Parathyroid adenoma (tissue), 2 donors: ENCODE measurements at regions not wholly inside any gene's neighbourhood (a gene's known extent, or its start where the extent isn't known, plus 50 kb on each side); places are given as distances from the start of the nearest gene placed in this dataset.

ENCODE experiments used
- H2AFZ ChIP-seq: fragments of 300-600 bp; sonication (generic); one replicate; pipeline ENCODE4 v1.7.0; 2017; ENCODE audit warnings: antibody characterized with exemption, mild to moderate bottlenecking
- H3K27ac ChIP-seq: fragments of 300-600 bp; sonication (generic); one replicate; pipeline ENCODE4 v1.7.0; 2017
- H3K27me3 ChIP-seq: fragments of 300-600 bp; sonication (generic); one replicate; pipeline ENCODE4 v1.7.0; 2017; ENCODE audit warnings: low read length; ENCODE audit not compliant: control insufficient read depth, insufficient read depth
- H3K36me3 ChIP-seq: fragments of 300-600 bp; sonication (generic); one replicate; pipeline ENCODE4 v1.7.0; 2017; ENCODE audit warnings: low read length; ENCODE audit not compliant: control insufficient read depth, insufficient read depth
- H3K4me1 ChIP-seq: fragments of 300-600 bp; sonication (generic); one replicate; pipeline ENCODE4 v1.7.0; 2017; ENCODE audit warnings: control low read depth
- H3K4me2 ChIP-seq: fragments of 300-600 bp; sonication (generic); one replicate; pipeline ENCODE4 v1.7.0; 2017; ENCODE audit warnings: low read length
- H3K4me3 ChIP-seq: fragments of 300-600 bp; sonication (generic); one replicate; pipeline ENCODE4 v1.7.0; 2017; ENCODE audit warnings: low read depth, low read length
- H3K79me2 ChIP-seq: fragments of 300-600 bp; sonication (generic); one replicate; pipeline ENCODE4 v1.7.0; 2017; ENCODE audit warnings: control low read depth
- H3K9ac ChIP-seq: fragments of 300-600 bp; sonication (generic); one replicate; pipeline ENCODE4 v1.7.0; 2017; ENCODE audit warnings: mild to moderate bottlenecking
- H3K9me3 ChIP-seq: fragments of 300-600 bp; sonication (generic); one replicate; pipeline ENCODE4 v1.7.0; 2017; ENCODE audit warnings: low read length; ENCODE audit not compliant: control insufficient read depth
- CTCF ChIP-seq: fragments of 300-600 bp; sonication (generic); IDR thresholded peaks from one replicate; pipeline ENCODE4 v1.7.0; 2017; ENCODE audit warnings: antibody characterized with exemption, mild to moderate bottlenecking
- donor health status: primary hyperparathyroidism.

GRCh38 chr18:25449046-25449445 lies 97.1 kb upstream of the ZNF521 start:
- TF ChIP-seq CTCF, result no peak
- Histone ChIP-seq H3K79me2 (no peaks in the 10 kb centered on the region), H3K27ac (no peak overlapping the region), H3K27me3 (no peaks in the 10 kb centered on the region), H3K9ac (no peak overlapping the region), H3K36me3 (no peaks in the 10 kb centered on the region), H3K4me3 (no peak overlapping the region), H3K9me3 (no peaks in the 10 kb centered on the region), H2AFZ (no peak overlapping the region), H3K4me2 (no peak overlapping the region), H3K4me1 (no peaks in the 10 kb centered on the region)

GRCh38 chr18:25446972-25447371 lies 95.0 kb upstream of the ZNF521 start:
- H3K36me3 ChIP-seq, result no peaks in the 10 kb centered on the region
- no peak overlapping the region for H3K9ac ChIP-seq
- no peaks in the 10 kb centered on the region for H3K9me3 ChIP-seq
- no peak overlapping the region for H2AFZ ChIP-seq
- TF ChIP-seq CTCF, result no peak
- H3K4me3 ChIP-seq, result no peak overlapping the region
- no peaks in the 10 kb centered on the region for H3K27me3 ChIP-seq
- H3K79me2 ChIP-seq, result no peaks in the 10 kb centered on the region
- no peak overlapping the region for H3K4me2 ChIP-seq
- H3K4me1 ChIP-seq, result no peaks in the 10 kb centered on the region
- no peak overlapping the region for H3K27ac ChIP-seq

GRCh38 chr18:25445430-25445829 lies 93.5 kb upstream of the ZNF521 start:
- TF ChIP-seq CTCF, result no peak
- Histone ChIP-seq H3K4me3 (no peak overlapping the region), H3K9ac (no peak overlapping the region), H3K27me3 (no peaks in the 10 kb centered on the region), H2AFZ (no peak overlapping the region), H3K4me2 (no peak overlapping the region), H3K4me1 (no peaks in the 10 kb centered on the region), H3K36me3 (no peaks in the 10 kb centered on the region), H3K9me3 (no peaks in the 10 kb centered on the region), H3K27ac (no peak overlapping the region), H3K79me2 (no peaks in the 10 kb centered on the region)

- Histone ChIP-seq H3K4me2 (no peak overlapping the region), H3K79me2 (no peaks in the 10 kb centered on the region)
- no peak for TF ChIP-seq CTCF
Measured at GRCh38 chr18:25443776-25444175, 91.8 kb upstream of the ZNF521 start.

GRCh38 chr18:25435149-25435782 lies 83.3 kb upstream of the ZNF521 start:
- no peaks in the 10 kb centered on the region for H3K9me3 ChIP-seq
- H3K4me3 ChIP-seq, result no peak overlapping the region
- no peaks in the 10 kb centered on the region for H3K4me1 ChIP-seq
- no peaks in the 10 kb centered on the region for H3K36me3 ChIP-seq
- no peaks in the 10 kb centered on the region for H3K27me3 ChIP-seq
- no peak for TF ChIP-seq CTCF
- H2AFZ ChIP-seq, result no peak overlapping the region
- H3K79me2 ChIP-seq, result no peaks in the 10 kb centered on the region
- H3K9ac ChIP-seq, result no peak overlapping the region
- no peak overlapping the region for H3K27ac ChIP-seq
- no peak overlapping the region for H3K4me2 ChIP-seq

More at GRCh38 chr18:25443776-25444175, 91.8 kb upstream of the ZNF521 start:
- H3K9me3 ChIP-seq, result no peaks in the 10 kb centered on the region
- no peak overlapping the region for H3K27ac ChIP-seq
- H3K27me3 ChIP-seq, result no peaks in the 10 kb centered on the region
- H2AFZ ChIP-seq, result no peak overlapping the region
- no peak overlapping the region for H3K4me3 ChIP-seq
- no peaks in the 10 kb centered on the region for H3K4me1 ChIP-seq
- H3K36me3 ChIP-seq, result no peaks in the 10 kb centered on the region
- H3K9ac ChIP-seq, result no peak overlapping the region
